ENCODE measurements at regions not wholly inside any gene's neighbourhood (a gene's known extent, or its start where the extent isn't known, plus 50 kb on each side); places are given as distances from the start of the nearest gene placed in this dataset.

GRCh38 chr2:173539615-173540014, 184.9 kb downstream of the CDCA7 start:
- Mint-ChIP-seq H3K4me3 (no peak overlapping the region), H3K9me3 (peaks cover 3% of the 10 kb centered on the region), H3K36me3 (ENCODE audit: low read depth) (no peaks in the 10 kb centered on the region), H3K27me3 (peaks cover 18% of the 10 kb centered on the region), H3K4me1 (no peaks in the 10 kb centered on the region), H3K27ac (no peak overlapping the region)
- ChIA-PET POLR2A (no interaction called here), CTCF (interaction anchor here (0.6 kb wide), 1 partner anchor 454 kb away, joined by 4 read pairs; no protein-coding TSS in a partner anchor)
- DNase-seq, result no peak

GRCh38 chr2:173544641-173545363, 190.1 kb downstream of the CDCA7 start:
- POLR2A ChIA-PET, result no interaction called here
- Mint-ChIP-seq H3K4me3 (no peak overlapping the region), H3K9me3 (no peaks in the 10 kb centered on the region), H3K27ac (no peak overlapping the region), H3K4me1 (no peaks in the 10 kb centered on the region), H3K27me3 (peaks cover 14% of the 10 kb centered on the region), H3K36me3 (ENCODE audit: low read depth) (no peaks in the 10 kb centered on the region)
- CTCF ChIA-PET, result no interaction called here
- DNase-seq, result no peak

GRCh38 chr2:173545364-173545763, 190.7 kb downstream of the CDCA7 start:
- no peak overlapping the region for H3K27ac Mint-ChIP-seq
- ChIA-PET POLR2A (no interaction called here), CTCF (no interaction called here)
- DNase-seq, result no peak
- H3K36me3 Mint-ChIP-seq (ENCODE audit: low read depth), result no peaks in the 10 kb centered on the region
- no peak overlapping the region for H3K4me3 Mint-ChIP-seq
- H3K27me3 Mint-ChIP-seq, result peaks cover 14% of the 10 kb centered on the region
- no peaks in the 10 kb centered on the region for H3K4me1 Mint-ChIP-seq
- H3K9me3 Mint-ChIP-seq, result no peaks in the 10 kb centered on the region

GRCh38 chr2:173547499-173547898, 192.8 kb downstream of the CDCA7 start:
- ChIA-PET POLR2A (no interaction called here), CTCF (no interaction called here)
- H3K36me3 Mint-ChIP-seq (ENCODE audit: low read depth), result no peaks in the 10 kb centered on the region
- no peak for DNase-seq
- no peak overlapping the region for H3K4me3 Mint-ChIP-seq
- H3K27me3 Mint-ChIP-seq, result peaks cover 17% of the 10 kb centered on the region
- H3K27ac Mint-ChIP-seq, result no peak overlapping the region
- H3K9me3 Mint-ChIP-seq, result no peaks in the 10 kb centered on the region
- no peaks in the 10 kb centered on the region for H3K4me1 Mint-ChIP-seq

GRCh38 chr2:173550143-173550542, 195.5 kb downstream of the CDCA7 start:
- no peaks in the 10 kb centered on the region for H3K36me3 Mint-ChIP-seq (ENCODE audit: low read depth)
- ChIA-PET CTCF (no interaction called here), POLR2A (no interaction called here)

GRCh38 chr2:173552531-173552930, 197.9 kb downstream of the CDCA7 start:
- POLR2A ChIA-PET, result no interaction called here
- CTCF ChIA-PET, result interaction anchor here (0.6 kb wide), 1 partner anchor 139 kb away, joined by 5 read pairs; no protein-coding TSS in a partner anchor
- no peaks in the 10 kb centered on the region for H3K36me3 Mint-ChIP-seq (ENCODE audit: low read depth)

More at GRCh38 chr2:173550143-173550542, 195.5 kb downstream of the CDCA7 start:
- no peaks in the 10 kb centered on the region for H3K9me3 Mint-ChIP-seq
- no peak overlapping the region for H3K4me3 Mint-ChIP-seq
- H3K27ac Mint-ChIP-seq, result no peak overlapping the region
- DNase-seq, result no peak
- peaks cover 23% of the 10 kb centered on the region for H3K27me3 Mint-ChIP-seq
- no peaks in the 10 kb centered on the region for H3K4me1 Mint-ChIP-seq

GRCh38 chr2:173553593-173553992, 198.9 kb downstream of the CDCA7 start:
- Mint-ChIP-seq H3K27me3 (peaks cover 41% of the 10 kb centered on the region), H3K4me3 (no peak overlapping the region), H3K36me3 (ENCODE audit: low read depth) (no peaks in the 10 kb centered on the region), H3K9me3 (no peaks in the 10 kb centered on the region), H3K4me1 (no peaks in the 10 kb centered on the region), H3K27ac (no peak overlapping the region)
- ChIA-PET CTCF (no interaction called here), POLR2A (no interaction called here)
- no peak for DNase-seq

More at GRCh38 chr2:173552531-173552930, 197.9 kb downstream of the CDCA7 start:
- H3K4me3 Mint-ChIP-seq, result no peak overlapping the region
- H3K9me3 Mint-ChIP-seq, result no peaks in the 10 kb centered on the region
- no peak for DNase-seq
- peaks cover 34% of the 10 kb centered on the region for H3K27me3 Mint-ChIP-seq
- no peak overlapping the region for H3K27ac Mint-ChIP-seq
- no peaks in the 10 kb centered on the region for H3K4me1 Mint-ChIP-seq

GRCh38 chr2:173555833-173556232, 201.2 kb downstream of the CDCA7 start:
- ChIA-PET CTCF (interaction anchor here (0.6 kb wide), 1 partner anchor 761 kb away, joined by 3 read pairs; no protein-coding TSS in a partner anchor), POLR2A (no interaction called here)
- no peak for DNase-seq
- no peaks in the 10 kb centered on the region for H3K9me3 Mint-ChIP-seq
- peaks cover 39% of the 10 kb centered on the region for H3K27me3 Mint-ChIP-seq
- peaks cover 12% of the 10 kb centered on the region for H3K4me1 Mint-ChIP-seq
- H3K4me3 Mint-ChIP-seq, result no peak overlapping the region
- no peak overlapping the region for H3K27ac Mint-ChIP-seq
- H3K36me3 Mint-ChIP-seq (ENCODE audit: low read depth), result no peaks in the 10 kb centered on the region

DNA sequence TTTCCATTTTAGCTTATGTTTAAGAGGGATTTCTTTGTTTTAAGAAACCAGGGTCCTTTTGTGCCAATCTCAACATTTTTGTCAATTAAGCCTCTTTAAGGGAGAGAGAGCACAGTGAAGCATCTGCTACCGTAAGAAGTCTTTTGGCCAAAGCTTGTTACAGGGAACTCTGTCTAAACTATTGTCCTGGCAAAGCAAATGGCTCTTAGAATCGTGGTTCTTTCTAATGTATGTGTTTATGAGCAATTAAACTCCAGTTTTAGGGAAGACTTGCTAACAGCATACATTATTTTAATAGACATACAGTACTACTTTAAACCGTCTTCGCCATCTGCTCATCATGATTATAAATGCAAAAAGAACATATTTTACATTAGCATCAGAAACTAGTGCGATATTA, 202.1 kb downstream of the CDCA7 start:
- CTCF ChIA-PET, result no interaction called here
- Mint-ChIP-seq H3K9me3 (no peaks in the 10 kb centered on the region), H3K27ac (no peak overlapping the region), H3K4me1 (peaks cover 15% of the 10 kb centered on the region), H3K36me3 (ENCODE audit: low read depth) (no peaks in the 10 kb centered on the region), H3K4me3 (no peak overlapping the region), H3K27me3 (peaks cover 43% of the 10 kb centered on the region)
- DNase-seq, result no peak
- POLR2A ChIA-PET, result no interaction called here

DNA sequence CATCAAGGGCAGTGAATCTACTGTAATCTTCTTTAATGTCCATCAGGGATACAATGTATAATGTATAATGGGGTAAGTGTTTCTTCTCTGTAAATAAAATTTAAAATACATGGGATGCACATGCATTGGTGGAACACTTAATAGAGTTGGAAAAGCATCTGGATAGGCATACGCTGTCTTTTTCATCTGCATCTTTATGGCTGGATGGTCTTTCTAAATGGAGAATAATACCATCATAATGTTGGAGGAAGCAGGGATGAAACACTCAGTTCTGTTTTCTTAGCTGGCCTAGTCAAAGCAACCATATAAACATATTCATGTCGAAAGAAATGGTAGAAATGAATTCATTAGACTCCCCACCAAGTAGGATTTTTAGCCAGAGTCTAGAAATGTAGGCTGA, 202.8 kb downstream of the CDCA7 start:
- Mint-ChIP-seq H3K4me1 (peaks cover 15% of the 10 kb centered on the region), H3K27ac (no peak overlapping the region)
- POLR2A ChIA-PET, result no interaction called here

DNA sequence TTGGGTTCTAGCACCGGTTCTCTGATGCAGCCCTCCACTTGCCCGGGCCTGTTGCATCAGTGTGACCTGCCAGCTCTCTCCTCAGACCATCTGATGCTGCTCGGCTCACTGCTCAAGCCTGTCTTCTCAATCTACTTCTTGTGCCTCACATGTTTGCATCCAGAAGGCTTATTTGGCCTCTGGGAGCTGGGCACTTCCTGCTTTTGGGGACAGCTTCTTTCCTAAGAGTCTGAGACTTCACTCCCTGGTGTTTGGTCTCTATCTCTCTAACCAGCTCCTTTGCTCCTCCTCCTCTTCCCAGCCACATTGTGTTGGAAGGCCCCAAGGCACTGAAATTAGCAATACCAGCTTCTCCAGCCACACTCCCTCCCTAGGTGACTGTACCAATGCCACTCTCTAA, 212.8 kb downstream of the CDCA7 start:
- ChIA-PET CTCF (interaction anchor here (0.5 to 1.5 kb wide), 3 partner anchors 9 to 184 kb away, joined by 3 to 5 read pairs (median 4); no protein-coding TSS in a partner anchor), POLR2A (no interaction called here)
- Mint-ChIP-seq H3K4me3 (no peak overlapping the region), H3K4me1 (peaks cover 3% of the 10 kb centered on the region), H3K9me3 (peaks cover 3% of the 10 kb centered on the region), H3K27ac (no peak overlapping the region), H3K36me3 (ENCODE audit: low read depth) (no peaks in the 10 kb centered on the region), H3K27me3 (peaks cover 38% of the 10 kb centered on the region)
- no peak for DNase-seq

More for the DNA sequence above, 202.8 kb downstream of the CDCA7 start:
- H3K4me3 Mint-ChIP-seq, result no peak overlapping the region
- no peaks in the 10 kb centered on the region for H3K36me3 Mint-ChIP-seq (ENCODE audit: low read depth)
- H3K27me3 Mint-ChIP-seq, result peaks cover 46% of the 10 kb centered on the region
- H3K9me3 Mint-ChIP-seq, result no peaks in the 10 kb centered on the region
- no peak for DNase-seq
- CTCF ChIA-PET, result interaction anchor here (1.9 kb wide), 1 partner anchor 10 kb away, joined by 5 read pairs; no protein-coding TSS in a partner anchor

DNA sequence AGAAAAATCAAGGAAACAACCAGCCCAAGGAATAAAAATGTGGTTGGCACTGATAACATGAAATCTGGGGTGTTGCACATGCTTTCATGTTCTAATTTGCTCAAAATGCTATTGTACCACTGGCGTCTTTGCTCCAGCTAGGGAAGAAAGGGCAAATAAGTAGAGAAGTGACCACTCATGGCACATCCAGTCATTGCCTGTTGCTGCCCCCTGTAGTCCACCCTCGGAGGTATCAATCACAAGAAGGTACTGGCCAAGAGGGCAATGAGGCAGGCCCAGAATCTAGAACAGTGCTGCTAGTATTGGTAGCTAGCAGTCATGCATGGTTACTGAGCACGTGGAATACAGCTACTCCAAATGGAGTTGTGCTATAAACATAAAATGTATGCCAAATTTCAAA, 213.4 kb downstream of the CDCA7 start:
- no peak overlapping the region for H3K4me3 Mint-ChIP-seq
- H3K36me3 Mint-ChIP-seq (ENCODE audit: low read depth), result no peaks in the 10 kb centered on the region
- no peak for DNase-seq
- H3K27ac Mint-ChIP-seq, result no peak overlapping the region
- peaks cover 35% of the 10 kb centered on the region for H3K27me3 Mint-ChIP-seq
- ChIA-PET CTCF (interaction anchor here (0.5 to 1.5 kb wide), 4 partner anchors 9 to 185 kb away, joined by 3 to 5 read pairs (median 4); no protein-coding TSS in a partner anchor), POLR2A (no interaction called here)
- H3K4me1 Mint-ChIP-seq, result peaks cover 4% of the 10 kb centered on the region
- H3K9me3 Mint-ChIP-seq, result peaks cover 3% of the 10 kb centered on the region

DNA sequence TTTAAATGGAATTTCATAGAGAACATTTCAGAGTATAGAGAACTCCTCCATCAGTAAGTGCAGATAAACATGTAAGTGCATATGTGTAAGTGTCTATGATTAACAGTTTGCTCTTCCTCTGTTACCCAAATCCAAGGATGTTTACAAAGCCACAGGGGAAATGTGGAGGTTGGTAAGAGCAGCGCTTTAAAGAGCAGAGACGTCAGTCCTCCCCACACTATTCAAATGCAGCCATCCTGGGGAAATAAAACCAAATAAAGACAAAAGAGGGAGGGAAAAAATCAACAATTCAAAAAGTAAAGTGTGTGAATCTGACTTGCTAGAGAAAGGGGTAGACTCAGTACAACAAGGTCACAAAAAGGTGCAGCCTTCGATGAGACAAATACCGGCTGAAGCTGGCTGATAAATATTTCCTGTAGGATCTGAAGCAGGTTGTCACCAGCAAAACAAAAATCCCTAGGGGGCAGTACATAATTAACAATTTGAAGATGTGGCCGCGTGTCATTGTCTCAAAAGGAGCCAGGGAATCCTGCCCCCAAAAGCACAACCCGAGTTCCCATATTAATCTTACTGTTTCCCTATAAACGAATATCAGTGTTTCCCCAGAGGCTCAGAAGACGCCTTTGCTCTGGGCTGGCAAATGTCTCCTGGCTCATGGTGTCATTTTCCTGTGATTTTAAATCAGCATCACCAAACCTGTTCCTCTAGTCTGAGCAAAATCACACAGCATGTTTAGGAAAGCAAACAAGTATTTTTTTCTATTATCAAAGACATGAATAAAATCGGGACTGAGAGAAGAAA, 216.5 kb downstream of the CDCA7 start:
- peaks cover 5% of the 10 kb centered on the region for H3K9me3 Mint-ChIP-seq
- H3K4me1 Mint-ChIP-seq, result peaks cover 4% of the 10 kb centered on the region
- no peak for DNase-seq
- no peak overlapping the region for H3K4me3 Mint-ChIP-seq
- peaks cover 19% of the 10 kb centered on the region for H3K27me3 Mint-ChIP-seq
- H3K36me3 Mint-ChIP-seq (ENCODE audit: low read depth), result no peaks in the 10 kb centered on the region
- ChIA-PET POLR2A (no interaction called here), CTCF (no interaction called here)
- H3K27ac Mint-ChIP-seq, result no peak overlapping the region

All from activated CD4-positive, alpha-beta T cell treated with anti-CD3 and anti-CD28 coated beads, Interleukin-2, amount 10 ng/mL, durations not matched to agents 7 days and 5 days (primary cell).